HG02973 (cell line): ENCODE measurements at regions not wholly inside any gene's neighbourhood (a gene's known extent, or its start where the extent isn't known, plus 50 kb on each side); places are given as distances from the start of the nearest gene placed in this dataset.

Source experiments
- ATAC-seq: cut with Tn5 transposase; IDR thresholded peaks from one replicate; pipeline ENCODE4 v1.9.1; 2021; ENCODE audit warnings: moderate library complexity; ENCODE audit not compliant: unreplicated experiment

DNA sequence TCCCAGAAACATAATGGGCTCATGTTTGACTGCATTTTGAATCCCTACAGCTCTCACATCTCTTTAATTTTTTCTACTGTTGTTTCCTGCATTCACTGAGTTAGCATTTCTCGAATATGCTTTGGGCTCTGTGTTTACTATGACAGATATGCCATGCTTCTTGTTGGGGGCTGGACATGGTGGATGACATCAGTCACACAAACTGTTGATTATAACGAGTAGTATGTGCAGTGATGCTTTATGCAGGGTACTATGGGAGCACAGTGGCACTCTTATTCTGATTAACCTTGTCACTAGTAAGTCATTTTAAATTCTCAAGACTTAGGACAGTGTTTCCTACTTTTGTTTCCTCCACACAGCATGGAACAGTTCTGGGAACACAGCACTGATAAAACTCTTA, 295.4 kb upstream of the ZNF608 start:
- no peak for ATAC-seq

DNA sequence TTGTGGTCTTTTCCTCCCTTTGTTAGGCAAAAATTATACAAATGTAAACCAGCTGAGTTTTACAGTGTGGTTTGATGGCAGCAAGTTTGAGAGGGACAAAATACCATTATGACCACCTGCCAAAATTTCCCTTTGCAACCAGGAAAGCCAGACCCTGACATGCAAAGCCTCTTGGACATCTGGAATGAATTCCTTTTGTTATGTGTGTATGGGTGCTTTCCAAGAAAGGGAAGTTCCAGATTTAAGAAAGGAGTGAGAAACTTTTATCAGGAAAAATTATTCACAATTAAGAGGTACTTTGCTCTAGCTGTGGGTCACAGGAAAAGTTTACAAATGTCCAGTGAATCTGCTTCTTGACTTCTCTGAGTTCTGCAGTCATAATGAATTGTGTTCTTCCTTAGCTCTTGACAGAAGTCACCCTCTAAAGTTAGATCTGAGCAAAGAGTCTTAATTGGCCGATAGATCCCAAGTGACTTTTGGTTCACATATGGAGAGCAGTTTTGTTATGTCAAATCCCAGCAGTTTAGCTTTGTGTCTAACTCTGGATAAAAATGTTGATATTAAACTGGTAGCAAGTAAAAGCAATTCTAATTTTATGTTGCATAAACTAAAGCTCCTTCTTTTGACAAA, 295.9 kb upstream of the ZNF608 start:
- ATAC-seq = no peak

DNA sequence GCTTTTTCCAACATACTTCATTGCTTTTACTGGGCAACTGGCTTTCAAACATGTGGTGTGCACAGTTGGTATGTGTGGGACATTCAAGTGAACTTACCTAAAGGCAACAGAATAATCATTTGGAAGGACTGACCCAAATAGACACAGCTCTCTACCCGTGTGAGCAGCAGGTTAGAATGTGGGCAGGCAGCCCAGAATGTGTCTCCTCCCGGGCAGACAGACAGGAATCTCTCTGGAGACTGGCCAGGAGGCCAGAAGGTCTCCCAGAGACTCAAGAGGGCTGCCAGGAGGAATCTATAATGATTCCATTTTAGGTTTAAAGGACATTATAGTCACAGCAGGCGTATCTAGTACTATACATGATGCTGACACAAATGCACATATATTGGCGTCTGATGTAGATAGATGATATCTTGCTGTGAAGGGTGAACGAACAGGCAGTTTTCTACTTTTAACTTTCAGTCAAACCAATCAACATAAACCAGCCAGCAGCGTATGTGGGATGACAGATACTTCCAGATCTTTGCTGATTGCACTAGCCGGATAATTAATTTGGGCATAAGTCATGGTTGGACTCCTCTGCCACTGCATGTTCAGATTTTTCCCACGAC, 297.4 kb upstream of the ZNF608 start:
- no peak for ATAC-seq

DNA sequence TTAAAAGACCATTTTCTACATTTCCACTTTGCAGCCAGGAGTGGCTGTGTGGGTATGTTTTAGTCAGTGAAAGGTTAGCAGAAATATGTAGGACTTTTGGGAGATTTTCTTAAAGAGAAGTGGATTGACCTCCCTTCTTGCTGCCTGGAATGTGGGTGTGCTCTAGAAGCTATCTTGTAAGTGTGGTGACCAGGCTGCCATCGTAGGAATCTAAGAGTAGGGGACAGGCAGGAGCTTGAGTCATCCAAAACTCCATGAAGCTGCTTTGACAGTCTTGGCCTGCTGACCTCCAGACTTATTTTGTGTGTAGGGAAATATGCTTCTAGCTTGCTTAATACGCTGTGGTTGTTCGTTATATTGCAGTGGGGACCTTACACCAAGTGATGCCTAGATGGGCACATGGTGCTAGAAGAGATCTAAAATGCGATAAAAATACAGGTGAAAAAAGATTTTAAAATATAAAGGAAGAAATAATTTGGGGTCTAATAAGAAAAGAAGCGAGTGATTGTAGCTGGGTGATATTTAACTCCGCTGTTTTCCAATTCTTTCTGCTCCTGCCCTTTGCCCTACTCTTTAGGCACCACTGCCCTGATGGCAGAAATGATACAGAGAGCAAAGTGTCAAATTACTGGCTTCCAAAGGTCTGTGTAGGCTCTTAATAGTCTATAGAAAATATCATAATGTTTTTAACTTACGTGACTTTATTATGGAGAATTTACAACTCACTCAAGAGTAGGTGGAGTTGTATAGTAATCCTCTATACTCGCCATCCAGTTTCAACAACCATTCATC, 298.2 kb upstream of the ZNF608 start:
- ATAC-seq = no peak

DNA sequence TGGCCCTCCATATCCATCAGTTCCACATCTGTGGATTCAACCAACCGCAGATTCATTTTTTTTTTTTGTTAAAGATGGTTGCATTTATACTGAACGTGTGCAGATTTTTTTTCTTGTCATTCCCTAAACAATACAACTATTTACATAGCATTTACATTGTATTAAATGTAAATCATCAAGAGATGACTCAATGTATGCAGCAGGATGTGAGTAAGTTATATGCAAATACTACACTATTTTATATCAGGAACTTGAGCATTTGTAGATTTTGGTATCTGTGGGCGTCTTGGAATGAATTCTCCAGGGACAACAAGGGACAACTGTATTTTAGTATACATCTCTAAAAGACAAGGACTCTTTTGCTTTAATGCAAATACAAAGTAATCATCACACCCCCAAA, 299.2 kb upstream of the ZNF608 start:
- no peak for ATAC-seq

DNA sequence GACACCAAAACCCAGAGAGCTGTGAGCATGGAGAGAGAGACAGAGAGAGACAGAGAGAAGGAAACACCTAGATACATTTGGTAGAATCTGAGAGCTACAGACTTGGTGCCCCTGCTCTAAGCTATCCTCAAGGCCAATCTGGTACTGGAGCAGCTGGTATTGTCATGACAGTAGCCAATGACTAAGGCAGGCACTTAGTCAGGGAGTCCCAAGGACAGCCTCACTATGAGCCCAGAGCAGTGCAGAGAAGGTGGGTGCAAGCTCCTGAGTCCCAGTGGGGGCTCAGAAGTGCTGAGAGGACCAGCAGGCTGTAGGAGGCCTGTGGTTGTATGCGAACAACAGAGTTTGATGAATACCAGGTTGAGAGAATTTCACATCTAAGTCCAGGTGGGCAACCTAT, 300.4 kb upstream of the ZNF608 start:
- ATAC-seq = no peak

DNA sequence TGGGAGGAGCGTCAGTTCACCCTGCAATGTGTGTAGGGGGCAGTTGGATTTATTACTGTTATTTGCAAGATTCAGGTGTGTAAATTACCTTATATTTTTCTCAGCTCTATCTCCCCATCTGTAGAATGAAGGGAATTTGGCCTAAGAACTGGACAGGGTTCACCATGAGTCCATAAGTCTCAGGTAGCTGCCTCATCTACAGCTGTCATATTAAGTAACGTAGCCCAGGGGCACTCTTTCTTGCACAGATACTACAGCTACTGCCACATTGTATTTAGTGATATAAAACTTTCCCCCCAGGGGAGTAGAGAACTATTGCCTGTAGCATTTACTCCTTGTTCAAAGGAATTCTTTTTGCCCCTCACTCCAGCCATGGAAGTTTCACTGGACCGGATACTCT, 301.4 kb upstream of the ZNF608 start:
- ATAC-seq = no peak

DNA sequence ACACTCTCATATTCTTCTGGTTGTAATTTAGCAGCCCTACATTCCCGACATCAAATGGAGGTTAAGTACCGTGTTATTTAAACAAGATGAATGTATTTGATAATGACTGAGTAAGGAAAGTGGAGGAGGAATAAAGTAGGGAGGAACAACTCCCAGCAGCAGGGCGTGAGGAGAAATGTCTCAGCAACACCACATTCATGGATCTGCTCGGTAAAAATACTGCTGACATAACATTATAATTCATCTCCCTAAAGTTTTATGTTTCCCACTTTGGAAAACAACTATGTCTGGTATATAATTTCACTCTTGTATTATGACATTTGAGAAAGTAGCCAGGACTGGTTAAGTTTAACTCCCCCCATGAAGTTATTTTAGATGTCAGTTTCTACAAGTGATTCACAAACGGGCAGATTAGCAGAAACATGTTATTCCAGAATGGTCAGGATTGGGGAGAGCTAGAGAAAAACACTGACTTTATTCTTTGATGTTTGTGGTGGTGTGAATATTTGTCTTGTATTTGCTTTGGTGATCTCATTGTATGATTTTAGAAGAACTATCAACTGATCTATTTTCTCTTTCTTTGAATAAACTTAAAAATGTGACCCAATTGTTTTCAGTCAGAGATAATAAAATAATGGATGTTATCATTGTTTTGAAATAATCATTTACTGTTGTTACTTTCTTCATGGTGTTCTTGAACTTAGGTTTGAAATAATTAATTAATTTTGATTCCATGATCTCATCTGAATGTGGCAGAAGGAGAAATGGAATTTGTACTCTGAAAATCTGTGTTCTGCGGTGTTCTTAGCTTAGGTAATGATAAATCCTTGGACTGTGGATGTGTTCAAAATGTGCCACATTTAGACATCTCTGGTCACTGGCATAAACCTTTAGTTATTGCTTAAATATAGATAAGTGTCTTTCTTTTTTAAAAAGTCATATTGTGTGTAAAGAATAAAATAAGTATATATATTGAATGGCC, 303.6 kb upstream of the ZNF608 start:
- ATAC-seq = no peak

DNA sequence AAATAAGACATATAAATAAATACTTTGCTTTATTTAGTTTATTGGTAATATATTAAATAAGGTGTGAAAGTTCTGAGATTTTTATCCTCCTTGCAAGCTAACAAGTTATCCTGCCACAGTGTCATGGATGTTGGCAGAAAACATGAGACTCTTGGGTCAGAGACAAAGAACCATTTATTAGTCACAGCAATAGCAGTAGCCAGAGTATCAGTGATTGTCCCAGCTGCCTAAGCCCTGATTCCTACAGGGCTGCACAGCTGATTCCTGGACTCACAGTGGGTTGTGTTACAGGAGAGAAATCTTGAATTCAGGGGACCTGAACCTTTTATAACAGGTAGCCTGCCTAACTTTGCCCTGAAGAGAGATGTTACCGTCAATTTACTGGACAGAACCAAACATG, 304.5 kb upstream of the ZNF608 start:
- no peak for ATAC-seq

DNA sequence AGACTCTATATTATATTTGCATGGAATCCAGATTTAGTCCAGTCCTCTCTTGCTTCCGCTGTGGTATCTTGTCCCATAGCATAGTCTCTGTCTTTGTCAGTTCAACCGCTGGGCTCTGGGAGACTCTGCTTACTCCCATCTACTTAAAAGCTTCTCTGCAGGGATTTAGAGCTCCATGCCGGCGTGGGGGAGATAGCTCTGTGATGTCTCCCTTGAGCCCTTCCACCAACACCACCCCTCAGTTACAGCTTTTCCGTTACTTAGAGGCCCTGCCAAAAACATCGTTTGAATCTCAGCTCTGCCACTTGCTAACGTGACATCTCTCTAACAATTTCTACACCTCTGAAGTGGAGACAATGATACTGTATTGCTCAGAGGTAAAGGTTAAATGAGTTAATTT, 306.1 kb upstream of the ZNF608 start:
- no peak for ATAC-seq

DNA sequence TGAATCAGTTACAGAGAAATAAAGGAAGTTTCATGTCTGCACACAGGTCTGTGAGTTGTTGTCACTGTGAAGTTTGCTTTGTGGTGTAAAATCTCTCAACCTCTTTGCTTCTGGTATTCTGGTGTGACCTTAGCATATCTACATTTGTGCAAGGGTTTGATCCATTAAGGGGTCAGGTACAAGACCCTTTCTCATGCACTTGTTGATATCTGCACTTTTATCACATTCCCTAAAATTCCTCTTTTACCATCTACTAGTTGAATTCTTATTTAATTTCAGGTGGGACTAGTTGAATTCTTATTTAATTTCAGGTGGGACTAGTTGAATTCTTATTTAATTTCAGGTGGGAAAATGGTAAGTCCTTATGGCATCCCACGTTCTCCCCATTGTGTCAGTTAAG, 306.7 kb upstream of the ZNF608 start:
- no peak for ATAC-seq

DNA sequence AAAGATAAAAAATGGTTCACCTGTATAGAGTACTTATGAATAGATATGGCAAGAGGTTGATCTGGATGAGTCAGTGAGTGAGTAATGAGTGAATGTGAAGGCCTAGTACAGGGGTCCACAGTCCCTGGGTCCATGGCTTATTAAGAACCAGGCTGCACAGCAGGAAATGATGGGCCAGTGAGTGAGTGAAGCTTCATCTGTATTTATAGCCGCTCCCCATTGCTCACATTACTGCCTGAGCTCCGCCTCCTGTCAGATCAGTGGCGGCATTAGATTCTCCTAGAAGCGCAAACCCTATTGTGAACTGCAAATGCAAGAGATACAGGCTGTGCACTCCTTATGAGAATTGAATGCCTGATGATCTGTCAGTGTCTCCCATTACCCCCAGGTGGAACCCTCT, 307.7 kb upstream of the ZNF608 start:
- ATAC-seq = no peak

DNA sequence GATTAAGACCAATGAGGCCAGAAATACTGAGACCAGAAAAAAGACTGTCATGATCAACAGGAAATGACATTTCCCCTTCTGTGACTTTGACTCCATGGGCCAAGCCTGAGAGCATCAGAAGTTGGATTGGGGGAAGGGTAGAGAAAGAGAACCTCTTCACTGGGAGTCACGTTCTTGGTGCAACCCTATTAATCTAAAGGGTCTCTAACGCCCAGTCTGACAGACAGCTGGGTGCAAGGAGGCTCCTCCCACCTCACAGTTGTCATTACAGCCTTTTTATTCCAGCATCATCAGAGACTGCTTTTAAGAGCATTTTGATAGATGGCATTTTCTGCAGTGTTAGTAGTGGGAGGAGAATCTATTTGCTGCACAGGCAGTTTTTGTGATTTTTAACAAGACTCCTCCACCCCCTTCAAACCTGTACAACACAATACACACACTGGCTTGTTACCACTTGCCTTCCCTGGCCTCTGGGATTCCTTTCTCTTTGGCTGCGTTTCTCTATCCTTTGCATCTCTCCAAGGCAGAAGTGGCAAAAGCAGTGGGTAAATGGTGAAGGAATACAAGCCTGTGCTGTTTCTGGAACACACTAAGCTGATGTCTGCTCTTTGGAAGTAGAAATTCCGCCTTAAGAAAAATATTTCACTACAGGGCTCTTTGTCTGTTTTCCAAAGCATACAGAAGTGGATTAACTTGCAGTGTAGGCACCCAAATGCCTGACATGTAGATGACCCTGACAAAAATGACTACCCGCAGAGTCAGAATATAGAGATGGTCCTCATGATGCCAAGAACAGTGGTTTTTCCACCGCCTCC, 310.4 kb upstream of the ZNF608 start:
- ATAC-seq = no peak

DNA sequence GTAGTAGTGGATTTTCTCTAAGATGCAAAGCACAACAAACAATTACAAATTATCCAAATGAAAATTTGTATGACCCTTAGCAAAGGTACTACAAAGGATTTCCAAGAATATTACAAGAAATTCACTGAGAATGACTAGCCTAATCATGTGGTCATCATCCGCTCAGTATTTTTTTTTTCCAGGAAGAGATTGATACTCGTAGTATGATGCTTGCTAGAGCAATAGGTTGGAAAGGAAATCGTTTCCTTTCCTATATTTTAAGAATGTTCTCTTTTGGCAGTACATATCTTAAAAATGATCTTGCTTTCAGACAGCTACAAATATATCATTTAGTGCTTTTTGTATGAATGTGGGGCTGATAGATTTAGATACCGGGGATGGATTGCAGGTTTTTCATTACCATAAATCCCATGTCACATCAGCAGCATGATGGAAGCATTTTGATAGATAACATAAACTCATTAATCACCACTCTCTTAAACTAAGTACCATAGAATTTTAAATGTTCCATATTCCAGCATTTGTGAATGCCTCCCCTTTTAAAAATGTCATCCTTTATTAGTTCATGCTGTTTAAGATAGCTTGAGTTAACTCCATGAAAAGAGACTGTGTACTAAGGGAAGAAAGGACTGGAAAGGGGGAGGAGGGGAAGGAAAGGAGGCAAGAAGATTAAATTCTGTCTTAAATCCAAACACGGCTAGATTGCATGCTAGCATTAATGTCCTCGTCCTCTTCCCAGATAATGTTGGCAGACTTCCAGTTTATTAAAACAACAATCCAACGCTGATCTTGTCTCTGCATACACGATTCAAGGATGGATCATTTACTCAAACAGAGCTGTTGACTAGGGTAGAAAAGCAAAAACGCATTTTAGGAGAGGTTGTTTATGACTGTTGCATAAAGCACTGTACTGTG, 311.7 kb upstream of the ZNF608 start:
- no peak for ATAC-seq

DNA sequence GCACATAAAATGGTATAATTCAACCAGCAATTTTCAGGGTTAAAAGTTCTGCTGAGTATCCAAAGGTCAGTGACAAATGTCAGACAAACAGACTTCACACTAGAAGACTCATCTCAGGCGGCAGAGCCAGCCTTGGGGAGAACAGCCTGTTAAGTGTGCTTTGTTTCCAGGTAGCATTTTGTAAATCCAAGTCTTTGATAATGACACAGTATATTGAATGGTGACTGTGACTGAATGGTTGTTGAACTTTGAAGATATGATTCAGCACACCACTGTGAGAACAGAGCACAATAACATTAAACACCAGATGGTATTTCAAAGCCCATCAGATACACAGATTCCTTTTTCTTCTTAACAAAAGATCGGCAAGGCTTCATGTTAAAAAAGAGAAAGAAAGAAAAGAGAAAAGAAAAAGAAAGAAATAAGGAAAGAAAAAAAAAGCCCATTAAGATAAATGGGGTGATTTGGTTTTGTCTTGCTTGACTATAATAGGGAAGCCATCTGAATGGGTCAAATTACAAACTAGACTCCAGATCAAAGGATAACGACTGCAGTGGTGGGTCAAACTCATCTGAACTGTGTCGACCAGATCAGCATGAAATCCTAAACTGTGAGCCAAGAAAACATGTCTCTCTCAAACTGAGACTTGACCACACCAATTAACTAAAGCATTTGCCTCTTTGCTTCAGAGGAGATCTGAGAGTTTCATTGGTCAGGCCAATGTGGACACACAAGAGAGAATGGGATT, 313.0 kb upstream of the ZNF608 start:
- ATAC-seq = no peak

DNA sequence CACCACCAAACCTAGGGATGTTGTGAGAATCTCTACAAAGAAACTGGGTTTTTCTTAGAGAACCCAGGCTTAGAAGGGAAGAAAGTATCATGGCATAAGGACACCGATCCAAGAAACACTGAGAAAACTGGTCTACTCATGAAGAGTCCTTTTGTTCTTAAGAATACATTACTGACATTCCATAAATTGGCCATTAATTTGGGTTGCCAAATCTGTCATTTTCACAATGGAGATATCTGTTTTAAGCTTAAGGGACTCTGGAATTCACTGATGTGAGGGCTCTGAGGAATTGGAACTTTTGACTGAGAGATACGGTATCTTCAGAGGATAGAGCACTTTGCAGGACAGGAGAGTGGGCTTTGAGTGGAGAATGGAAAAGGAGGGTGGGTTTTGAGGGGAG, 315.3 kb upstream of the ZNF608 start:
- ATAC-seq = no peak

DNA sequence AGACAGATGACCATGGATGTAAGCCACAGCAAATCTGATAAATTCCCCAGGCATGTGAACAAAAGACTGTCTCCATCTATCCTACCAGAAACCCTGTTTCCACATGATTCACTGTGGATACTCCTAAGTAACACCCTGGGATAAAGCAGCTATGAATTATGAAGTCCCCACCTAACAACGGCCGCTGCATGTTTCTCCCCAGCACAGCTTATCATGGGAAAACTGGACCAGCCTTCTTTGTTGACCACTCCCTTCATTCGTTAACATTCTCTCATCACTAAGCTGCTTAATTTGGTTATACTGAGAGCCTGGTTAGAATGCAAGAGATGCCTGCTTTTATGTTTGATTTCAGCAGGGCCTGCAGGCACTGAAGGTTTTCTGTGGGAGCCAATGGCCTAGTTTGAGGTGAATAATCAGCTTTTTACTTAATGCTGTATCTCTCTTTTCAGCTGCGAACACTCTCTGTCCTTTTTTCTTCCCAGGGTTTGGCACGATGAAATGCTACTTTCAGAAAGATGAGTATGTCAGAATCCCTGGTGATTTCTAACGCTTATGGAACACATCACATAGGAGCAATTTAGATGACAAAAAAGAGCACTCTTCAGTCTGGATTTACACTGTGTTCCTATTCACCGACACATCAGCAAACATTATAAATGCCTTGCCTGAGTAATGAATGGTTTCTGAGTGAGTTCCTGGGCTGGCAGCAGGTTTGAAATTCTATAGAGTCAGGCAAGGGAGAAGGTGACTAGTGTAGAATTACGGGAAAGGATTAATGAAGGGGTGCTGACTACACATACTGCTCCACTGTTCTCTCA, 318.4 kb upstream of the ZNF608 start:
- no peak for ATAC-seq

DNA sequence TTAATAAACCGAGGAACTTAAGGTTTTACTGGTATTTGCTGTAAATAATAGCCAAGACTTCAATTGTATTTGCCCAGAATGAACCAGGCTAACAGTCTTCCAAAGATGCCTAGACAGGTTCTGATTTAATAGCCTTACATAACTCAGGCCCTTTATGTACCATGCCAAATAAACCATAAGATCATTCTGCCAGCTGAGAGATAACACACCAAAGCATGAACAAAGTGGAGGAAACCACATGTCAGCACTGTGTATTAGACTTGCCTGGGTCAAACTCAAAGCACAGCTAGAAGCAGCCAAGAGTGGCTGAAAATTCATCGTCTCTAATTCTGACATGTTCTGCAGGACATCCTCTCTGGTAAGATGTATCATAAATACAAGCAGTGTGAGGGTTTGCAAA, 319.3 kb upstream of the ZNF608 start:
- no peak for ATAC-seq
